Parathyroid adenoma (tissue), 2 donors: ENCODE measurements at regions not wholly inside any gene's neighbourhood (a gene's known extent, or its start where the extent isn't known, plus 50 kb on each side); places are given as distances from the start of the nearest gene placed in this dataset.
"Not testable (repeated sequence)": the region's sequence is repeated elsewhere in the genome, so short reads cannot be mapped to it uniquely, and the experiment has no call there.

ENCODE experiments used
- H2AFZ ChIP-seq: fragments of 300-600 bp; sonication (generic); one replicate; pipeline ENCODE4 v1.7.0; 2017; ENCODE audit warnings: antibody characterized with exemption, mild to moderate bottlenecking
- H3K27ac ChIP-seq: fragments of 300-600 bp; sonication (generic); one replicate; pipeline ENCODE4 v1.7.0; 2017
- H3K27me3 ChIP-seq: fragments of 300-600 bp; sonication (generic); one replicate; pipeline ENCODE4 v1.7.0; 2017; ENCODE audit warnings: low read length; ENCODE audit not compliant: control insufficient read depth, insufficient read depth
- H3K36me3 ChIP-seq: fragments of 300-600 bp; sonication (generic); one replicate; pipeline ENCODE4 v1.7.0; 2017; ENCODE audit warnings: low read length; ENCODE audit not compliant: control insufficient read depth, insufficient read depth
- H3K4me1 ChIP-seq: fragments of 300-600 bp; sonication (generic); one replicate; pipeline ENCODE4 v1.7.0; 2017; ENCODE audit warnings: control low read depth
- H3K4me2 ChIP-seq: fragments of 300-600 bp; sonication (generic); one replicate; pipeline ENCODE4 v1.7.0; 2017; ENCODE audit warnings: low read length
- H3K4me3 ChIP-seq: fragments of 300-600 bp; sonication (generic); one replicate; pipeline ENCODE4 v1.7.0; 2017; ENCODE audit warnings: low read depth, low read length
- H3K79me2 ChIP-seq: fragments of 300-600 bp; sonication (generic); one replicate; pipeline ENCODE4 v1.7.0; 2017; ENCODE audit warnings: control low read depth
- H3K9ac ChIP-seq: fragments of 300-600 bp; sonication (generic); one replicate; pipeline ENCODE4 v1.7.0; 2017; ENCODE audit warnings: mild to moderate bottlenecking
- H3K9me3 ChIP-seq: fragments of 300-600 bp; sonication (generic); one replicate; pipeline ENCODE4 v1.7.0; 2017; ENCODE audit warnings: low read length; ENCODE audit not compliant: control insufficient read depth
- CTCF ChIP-seq: fragments of 300-600 bp; sonication (generic); IDR thresholded peaks from one replicate; pipeline ENCODE4 v1.7.0; 2017; ENCODE audit warnings: antibody characterized with exemption, mild to moderate bottlenecking
- donor health status: primary hyperparathyroidism.

DNA sequence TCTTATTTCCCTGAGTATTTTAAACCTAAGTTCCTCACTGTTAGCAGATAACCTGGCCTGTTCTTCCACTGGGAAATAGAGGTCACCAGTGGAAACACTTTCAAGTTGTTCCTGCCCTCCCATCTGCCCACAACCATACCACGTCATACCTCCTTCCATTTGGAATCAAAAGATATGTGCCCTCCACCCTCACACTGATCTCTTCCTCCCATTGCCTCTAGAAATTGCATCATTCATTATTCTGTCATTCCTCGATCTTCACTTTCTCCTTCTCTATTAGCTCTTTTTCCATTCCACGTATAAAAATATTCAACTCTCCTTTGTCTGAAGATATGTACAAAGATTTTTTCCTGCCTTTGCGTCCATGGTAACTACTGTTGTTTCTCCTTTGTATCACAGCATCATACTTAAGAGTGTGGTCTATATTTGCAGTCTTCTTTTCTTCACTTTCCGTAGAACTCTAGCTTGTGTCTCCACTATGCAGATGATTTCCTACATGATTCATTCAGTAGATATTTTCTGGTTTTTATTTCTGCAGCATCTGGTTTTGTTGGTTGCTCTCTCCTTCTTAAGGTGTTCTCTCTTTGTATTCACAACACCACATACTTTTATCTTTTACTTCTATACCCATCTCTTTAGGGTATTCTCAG lies 312.3 kb downstream of the REEP3 start:
- no peak overlapping the region for H3K4me3 ChIP-seq
- no peak for TF ChIP-seq CTCF
- no peaks in the 10 kb centered on the region for H3K27me3 ChIP-seq
- H3K4me1 ChIP-seq: no peaks in the 10 kb centered on the region
- H3K36me3 ChIP-seq: no peaks in the 10 kb centered on the region
- H3K79me2 ChIP-seq: no peaks in the 10 kb centered on the region
- no peak overlapping the region for H3K4me2 ChIP-seq
- H3K27ac ChIP-seq: no peak overlapping the region
- H2AFZ ChIP-seq: no peak overlapping the region
- no peaks in the 10 kb centered on the region for H3K9me3 ChIP-seq
- H3K9ac ChIP-seq: no peak overlapping the region

DNA sequence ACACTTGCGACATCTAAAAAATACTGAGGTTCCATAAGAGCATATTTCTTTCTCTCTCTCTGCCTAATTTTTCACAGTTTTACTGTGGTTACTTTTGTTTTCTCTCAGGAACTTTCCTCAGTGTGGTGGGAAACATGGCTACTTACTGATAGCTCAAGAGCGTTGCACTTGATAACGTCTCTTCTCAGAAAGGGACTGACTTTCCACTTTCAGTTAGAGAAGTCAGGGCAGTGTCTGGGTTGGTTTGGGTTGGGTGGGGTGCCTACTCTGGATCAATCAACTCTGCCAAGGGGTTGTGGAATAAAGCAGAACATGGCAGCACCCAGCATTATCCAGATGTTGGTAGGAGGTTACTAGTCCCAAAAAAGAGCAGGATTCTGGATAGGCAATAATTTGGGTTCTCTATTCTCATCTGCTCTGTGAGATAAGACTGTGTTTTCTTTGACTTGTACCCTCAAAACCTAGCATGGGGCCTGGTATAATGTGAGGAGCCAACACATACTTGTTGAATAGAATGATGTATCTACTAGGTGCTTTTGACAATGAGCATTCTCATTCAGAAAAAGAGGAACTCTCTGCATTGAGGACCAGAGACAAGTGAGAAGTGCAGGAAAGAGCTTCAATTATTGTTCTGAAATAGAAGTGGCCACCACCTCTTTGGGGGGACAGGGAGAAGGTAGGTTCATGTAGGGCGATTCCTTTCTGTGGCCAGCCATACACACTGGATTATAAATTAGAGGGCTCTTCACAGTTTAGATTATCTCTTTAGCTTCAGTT lies 315.7 kb downstream of the REEP3 start:
- H2AFZ ChIP-seq: no peak overlapping the region
- no peaks in the 10 kb centered on the region for H3K27me3 ChIP-seq
- H3K79me2 ChIP-seq: no peaks in the 10 kb centered on the region
- H3K9me3 ChIP-seq: no peaks in the 10 kb centered on the region
- TF ChIP-seq CTCF: no peak
- H3K9ac ChIP-seq: no peak overlapping the region
- H3K27ac ChIP-seq: no peak overlapping the region
- no peaks in the 10 kb centered on the region for H3K4me1 ChIP-seq
- H3K4me3 ChIP-seq: no peak overlapping the region
- H3K36me3 ChIP-seq: no peaks in the 10 kb centered on the region
- H3K4me2 ChIP-seq: no peak overlapping the region

DNA sequence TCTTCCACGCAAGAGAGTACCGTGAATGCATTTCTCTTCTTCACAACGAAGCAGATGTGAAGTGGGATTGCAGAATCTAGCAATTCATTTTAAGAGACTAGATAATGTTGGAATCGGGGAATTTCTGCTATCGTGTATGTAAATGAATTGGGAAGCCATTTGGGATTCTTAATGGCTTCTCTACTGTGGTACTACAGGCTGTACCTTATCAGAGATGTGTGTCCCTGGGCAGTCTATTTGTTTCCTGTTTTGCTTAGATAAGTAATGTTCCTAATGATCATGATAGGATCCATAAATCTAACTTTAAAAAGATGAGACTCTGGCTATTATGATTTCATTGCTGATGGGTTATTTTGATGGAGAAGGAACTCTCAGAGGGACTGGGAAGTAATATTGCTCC lies 320.6 kb downstream of the REEP3 start:
- Histone ChIP-seq H3K4me2 (no peak overlapping the region), H3K27ac (no peak overlapping the region), H3K9ac (no peak overlapping the region), H2AFZ (no peak overlapping the region), H3K36me3 (no peaks in the 10 kb centered on the region), H3K79me2 (no peaks in the 10 kb centered on the region), H3K9me3 (no peaks in the 10 kb centered on the region), H3K27me3 (no peaks in the 10 kb centered on the region), H3K4me1 (no peaks in the 10 kb centered on the region), H3K4me3 (no peak overlapping the region)
- no peak for TF ChIP-seq CTCF

DNA sequence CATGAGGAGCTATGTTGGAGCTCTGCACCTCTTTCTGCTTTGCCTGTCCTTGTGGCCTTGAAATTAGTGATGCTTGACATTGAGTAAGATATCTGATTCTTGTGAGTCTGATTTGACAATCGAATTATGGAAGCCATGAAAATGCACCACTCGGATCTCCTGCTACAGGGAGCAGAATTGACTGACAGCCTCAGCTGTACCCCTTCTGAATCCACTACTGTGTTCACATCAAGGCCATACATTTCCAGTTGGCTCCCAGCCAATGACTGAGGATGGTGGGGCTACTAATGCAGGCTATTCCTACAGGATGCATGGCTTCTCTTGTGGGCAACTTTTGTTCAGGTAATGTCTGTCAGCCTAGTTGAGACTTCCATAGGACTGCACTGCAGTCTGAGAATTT lies 321.9 kb downstream of the REEP3 start:
- no peak overlapping the region for H3K27ac ChIP-seq
- H2AFZ ChIP-seq: no peak overlapping the region
- H3K4me2 ChIP-seq: no peak overlapping the region

GRCh38 chr10:63848871-63849270 lies 327.7 kb downstream of the REEP3 start:
- not testable (repeated sequence) for H3K36me3 ChIP-seq, H3K27ac ChIP-seq, H3K9me3 ChIP-seq, H3K27me3 ChIP-seq, H3K4me2 ChIP-seq, H3K9ac ChIP-seq, H3K4me3 ChIP-seq, H3K79me2 ChIP-seq, H2AFZ ChIP-seq, H3K4me1 ChIP-seq

More for the DNA sequence above, 321.9 kb downstream of the REEP3 start:
- Histone ChIP-seq H3K9me3 (no peaks in the 10 kb centered on the region), H3K9ac (no peak overlapping the region), H3K27me3 (no peaks in the 10 kb centered on the region), H3K36me3 (no peaks in the 10 kb centered on the region), H3K4me1 (no peaks in the 10 kb centered on the region), H3K4me3 (no peak overlapping the region), H3K79me2 (no peaks in the 10 kb centered on the region)
- TF ChIP-seq CTCF: no peak
